ENCODE measurements at regions not wholly inside any gene's neighbourhood (a gene's known extent, or its start where the extent isn't known, plus 50 kb on each side); places are given as distances from the start of the nearest gene placed in this dataset.

- TF ChIP-seq CREB1 (IDR thresholded peaks at IDR 0.05; ENCODE audit: low read depth), result no peak
- TF ChIP-seq EZH2 (IDR thresholded peaks at IDR 0.05; ENCODE audit: borderline replicate concordance, control insufficient read depth, low read depth, low read length), result no peak
- TF ChIP-seq BACH1 (IDR thresholded peaks at IDR 0.05; ENCODE audit: borderline replicate concordance), result no peak
- TF ChIP-seq JUND (IDR thresholded peaks at IDR 0.05; ENCODE audit: low read depth, low read length), result no peak
- no peak for TF ChIP-seq ATF7 (IDR thresholded peaks at IDR 0.05; ENCODE audit: low read depth)
- TF ChIP-seq FOXM1 (IDR thresholded peaks at IDR 0.05; ENCODE audit: low read depth, low read length), result no peak
- no peak for TF ChIP-seq ZNF274 (IDR thresholded peaks at IDR 0.05; ENCODE audit: insufficient read depth, insufficient read length)
- no peak for TF ChIP-seq SUPT20H (IDR thresholded peaks at IDR 0.05; ENCODE audit: borderline replicate concordance, control insufficient read depth, low read depth, low read length)
- TF ChIP-seq REST (IDR thresholded peaks at IDR 0.05; ENCODE audit: low read depth, low read length), result no peak
- TF ChIP-seq MXI1 (IDR thresholded peaks at IDR 0.05; ENCODE audit: low read depth, low read length), result no peak
- no peak for TF ChIP-seq USF2 (IDR thresholded peaks at IDR 0.05; ENCODE audit: borderline replicate concordance, low read depth, low read length)
- no peak for TF ChIP-seq POLR2AphosphoS5 (IDR thresholded peaks at IDR 0.05; ENCODE audit: low read length)
Observed at GRCh38 chr5:21687621-21688020, 1165.5 kb downstream of the CDH12 start.

All from GM12878 (cell line).